ENCODE measurements at regions not wholly inside any gene's neighbourhood (a gene's known extent, or its start where the extent isn't known, plus 50 kb on each side); places are given as distances from the start of the nearest gene placed in this dataset.

DNA sequence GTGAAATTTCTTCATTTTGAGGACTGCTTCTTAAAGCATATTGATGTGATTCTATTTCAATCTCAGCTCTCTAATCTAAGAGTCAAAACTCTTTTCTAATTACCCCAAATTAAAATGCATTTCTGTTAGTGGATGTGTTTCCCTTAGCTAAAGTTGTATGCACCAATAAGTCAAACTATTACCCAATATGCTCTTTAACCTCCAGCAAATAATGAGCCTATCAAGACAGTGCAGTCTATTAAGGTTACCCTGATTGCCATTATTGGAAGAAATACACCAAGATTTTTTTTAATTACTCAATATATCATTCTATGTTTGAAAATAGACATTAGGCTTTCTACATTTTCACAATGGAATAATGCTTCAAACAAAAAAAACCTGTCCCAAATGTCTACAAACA, 310.0 kb downstream of the BTG1 start:
- H3K27ac Mint-ChIP-seq = no peak overlapping the region
- no peaks in the 10 kb centered on the region for H3K27me3 Mint-ChIP-seq
- H3K36me3 Mint-ChIP-seq (ENCODE audit: low read depth) = no peaks in the 10 kb centered on the region
- ATAC-seq (no peak), DNase-seq (no peak)
- H3K4me1 Mint-ChIP-seq = peaks cover 6% of the 10 kb centered on the region
- peaks cover 6% of the 10 kb centered on the region for H3K9me3 Mint-ChIP-seq
- no peak overlapping the region for H3K4me3 Mint-ChIP-seq

DNA sequence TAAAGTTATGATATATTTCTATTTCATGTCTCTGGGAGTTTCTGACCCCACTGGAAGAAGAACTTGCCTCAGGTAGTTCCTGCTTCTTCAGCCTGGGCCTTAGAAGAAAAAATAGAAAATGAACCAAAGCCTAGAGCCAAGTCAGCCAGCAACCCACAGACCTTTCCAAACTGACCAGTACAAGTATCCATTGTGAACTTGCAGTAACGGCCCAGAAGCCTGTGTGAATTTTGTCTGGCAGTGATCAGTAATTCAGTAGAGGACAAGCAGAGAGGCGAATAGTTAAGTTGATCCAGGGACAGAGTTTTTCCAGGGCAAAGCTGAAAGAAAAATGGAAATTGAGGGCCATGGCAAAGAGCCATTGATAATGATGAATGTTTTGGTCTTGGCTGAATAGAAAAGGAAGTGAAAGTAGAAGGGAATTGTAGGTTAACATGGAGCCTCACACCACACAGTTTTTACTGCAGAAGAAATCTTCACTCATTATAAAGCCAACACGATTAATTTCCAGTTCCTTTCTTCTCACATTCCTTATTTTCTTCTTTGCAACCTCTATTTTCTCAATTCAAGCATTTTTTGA, 311.8 kb downstream of the BTG1 start:
- ATAC-seq = no peak
- H3K27ac Mint-ChIP-seq = no peak overlapping the region

DNA sequence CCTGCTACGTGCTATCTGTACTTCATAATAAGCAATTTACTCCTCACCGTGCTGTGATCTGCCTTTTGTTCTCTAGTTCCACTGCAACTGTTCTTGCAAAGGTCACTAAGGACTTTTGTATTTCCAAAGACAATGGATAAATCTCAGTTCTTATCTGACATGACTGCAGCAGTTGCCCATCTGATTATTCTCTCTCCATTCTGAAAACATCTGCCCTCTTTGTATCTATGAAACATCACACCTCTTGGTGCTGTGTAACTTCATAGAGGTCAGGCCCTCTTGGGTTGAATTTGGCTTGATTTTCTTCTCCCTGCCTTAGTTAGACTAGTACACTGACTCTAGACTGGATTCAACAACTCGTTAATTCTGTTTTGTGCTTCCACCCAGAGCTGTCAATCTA, 319.6 kb downstream of the BTG1 start:
- no peaks in the 10 kb centered on the region for H3K9me3 Mint-ChIP-seq
- H3K27ac Mint-ChIP-seq = no peak overlapping the region
- no peaks in the 10 kb centered on the region for H3K27me3 Mint-ChIP-seq
- H3K4me1 Mint-ChIP-seq = no peaks in the 10 kb centered on the region
- DNase-seq (no peak), ATAC-seq (no peak)
- H3K36me3 Mint-ChIP-seq (ENCODE audit: low read depth) = no peaks in the 10 kb centered on the region
- H3K4me3 Mint-ChIP-seq = no peak overlapping the region

More for the DNA sequence above, 311.8 kb downstream of the BTG1 start:
- no peaks in the 10 kb centered on the region for H3K27me3 Mint-ChIP-seq
- DNase-seq = no peak
- peaks cover 6% of the 10 kb centered on the region for H3K9me3 Mint-ChIP-seq
- no peaks in the 10 kb centered on the region for H3K36me3 Mint-ChIP-seq (ENCODE audit: low read depth)
- H3K4me1 Mint-ChIP-seq = peaks cover 6% of the 10 kb centered on the region
- no peak overlapping the region for H3K4me3 Mint-ChIP-seq

DNA sequence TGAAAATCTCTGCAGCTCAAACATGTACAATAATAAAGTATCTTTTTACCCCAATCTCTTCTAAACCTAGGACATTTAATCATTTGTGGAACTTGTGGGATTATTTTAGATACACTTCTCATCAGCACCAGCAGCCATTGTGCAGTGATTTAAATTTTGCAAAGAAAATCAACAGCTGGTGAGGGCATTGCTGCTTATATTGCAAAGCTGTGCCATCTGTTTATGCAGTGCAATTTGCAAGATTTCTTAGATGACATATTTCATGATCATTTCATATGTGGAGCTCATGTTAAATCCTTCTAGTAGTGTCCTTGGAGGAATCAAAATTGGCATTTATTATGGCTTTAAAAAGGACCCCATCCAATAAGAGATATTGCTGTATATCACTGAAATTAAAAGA, 320.7 kb downstream of the BTG1 start:
- H3K4me1 Mint-ChIP-seq = no peaks in the 10 kb centered on the region
- H3K27ac Mint-ChIP-seq = no peak overlapping the region
- H3K9me3 Mint-ChIP-seq = peaks cover 5% of the 10 kb centered on the region
- H3K36me3 Mint-ChIP-seq (ENCODE audit: low read depth) = peaks cover 3% of the 10 kb centered on the region
- no peak for ATAC-seq
- no peak overlapping the region for H3K4me3 Mint-ChIP-seq
- DNase-seq = no peak
- H3K27me3 Mint-ChIP-seq = no peaks in the 10 kb centered on the region

DNA sequence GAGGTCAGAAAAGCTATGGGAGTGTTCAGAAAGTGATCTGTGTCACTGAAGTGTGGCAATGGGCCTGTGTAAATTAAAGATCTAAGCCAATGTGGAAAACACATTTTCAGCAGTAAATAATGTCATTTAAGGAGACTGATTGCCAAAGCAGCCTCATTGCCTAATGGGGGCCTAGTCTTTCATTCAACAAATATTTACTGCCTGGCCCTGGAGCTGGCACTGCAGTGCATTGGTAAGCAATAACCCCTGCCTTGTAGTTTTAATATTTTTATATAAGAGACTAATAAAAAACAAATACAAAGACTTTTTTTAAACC, 326.6 kb downstream of the BTG1 start:
- Mint-ChIP-seq H3K4me1 (no peaks in the 10 kb centered on the region), H3K27ac (no peak overlapping the region), H3K27me3 (no peaks in the 10 kb centered on the region), H3K36me3 (ENCODE audit: low read depth) (peaks cover 3% of the 10 kb centered on the region), H3K4me3 (no peak overlapping the region), H3K9me3 (peaks cover 5% of the 10 kb centered on the region)
- no peak for ATAC-seq
- no peak for DNase-seq

DNA sequence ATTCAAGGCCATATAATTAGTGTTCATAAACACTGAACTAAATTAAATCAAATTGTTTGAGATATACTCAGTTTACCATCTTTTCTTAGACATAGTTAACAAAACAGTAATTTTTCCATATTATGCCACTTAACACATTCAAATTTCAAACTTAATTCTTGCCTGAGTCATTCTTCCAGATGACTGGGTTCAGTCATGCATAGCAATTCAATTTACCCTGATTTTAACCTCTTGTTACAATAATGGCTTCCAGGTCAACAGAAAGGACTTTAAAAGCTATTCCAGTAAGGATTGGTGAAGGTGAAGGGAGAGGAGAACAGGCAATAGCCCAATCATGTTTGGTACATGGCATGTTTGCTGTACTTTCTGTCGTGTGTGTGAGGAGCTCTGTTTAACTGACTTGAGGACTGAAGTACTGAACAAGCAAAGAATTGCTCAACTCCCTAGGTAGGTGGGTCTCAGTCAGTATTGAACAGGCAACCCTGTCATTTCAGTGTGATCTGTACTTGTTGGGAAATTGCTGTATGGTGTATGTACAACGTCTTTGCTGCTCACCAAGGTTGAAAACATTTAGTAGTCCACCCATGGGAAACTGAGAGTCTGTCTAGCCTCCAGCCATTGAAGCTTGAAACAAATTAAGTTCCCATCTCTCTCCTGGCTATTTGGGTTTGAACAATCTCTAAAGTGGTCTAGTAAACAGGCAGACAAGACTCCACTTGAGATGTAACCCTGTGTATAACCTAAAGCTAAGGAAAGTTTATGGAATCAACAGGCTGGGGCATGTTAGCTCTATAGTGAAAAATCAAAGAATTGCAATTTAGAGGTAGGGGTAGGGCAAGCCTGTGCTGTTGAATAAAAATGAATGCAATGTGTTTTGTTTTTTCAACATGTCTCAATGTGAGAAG, 327.2 kb downstream of the BTG1 start:
- peaks cover 3% of the 10 kb centered on the region for H3K4me1 Mint-ChIP-seq
- DNase-seq = no peak
- H3K9me3 Mint-ChIP-seq = peaks cover 5% of the 10 kb centered on the region
- H3K4me3 Mint-ChIP-seq = no peak overlapping the region
- H3K27ac Mint-ChIP-seq = no peak overlapping the region
- H3K27me3 Mint-ChIP-seq = no peaks in the 10 kb centered on the region
- peaks cover 3% of the 10 kb centered on the region for H3K36me3 Mint-ChIP-seq (ENCODE audit: low read depth)
- ATAC-seq = no peak

DNA sequence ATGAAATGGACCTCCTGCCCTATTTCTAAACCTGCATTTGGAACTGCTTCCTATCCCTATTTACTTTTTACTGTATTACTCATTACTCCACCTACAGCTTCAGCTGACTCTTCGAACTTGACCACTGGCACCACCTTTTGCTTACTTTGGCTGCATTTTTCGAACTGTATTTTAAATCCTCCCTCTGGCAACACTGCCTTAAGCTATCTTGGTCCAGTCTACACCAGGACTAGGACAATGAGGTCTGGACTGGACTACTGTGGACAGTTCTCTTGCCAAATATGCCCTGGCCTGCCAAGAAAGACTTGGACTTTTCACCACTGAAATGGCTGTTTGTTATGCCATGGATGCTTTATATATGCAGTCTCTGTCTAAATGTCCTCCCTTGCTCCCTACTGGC, 328.1 kb downstream of the BTG1 start:
- no peak overlapping the region for H3K27ac Mint-ChIP-seq
- H3K9me3 Mint-ChIP-seq = peaks cover 5% of the 10 kb centered on the region
- ATAC-seq (no peak), DNase-seq (no peak)
- H3K4me1 Mint-ChIP-seq = peaks cover 8% of the 10 kb centered on the region
- H3K4me3 Mint-ChIP-seq = no peak overlapping the region
- no peaks in the 10 kb centered on the region for H3K27me3 Mint-ChIP-seq
- H3K36me3 Mint-ChIP-seq (ENCODE audit: low read depth) = peaks cover 3% of the 10 kb centered on the region

DNA sequence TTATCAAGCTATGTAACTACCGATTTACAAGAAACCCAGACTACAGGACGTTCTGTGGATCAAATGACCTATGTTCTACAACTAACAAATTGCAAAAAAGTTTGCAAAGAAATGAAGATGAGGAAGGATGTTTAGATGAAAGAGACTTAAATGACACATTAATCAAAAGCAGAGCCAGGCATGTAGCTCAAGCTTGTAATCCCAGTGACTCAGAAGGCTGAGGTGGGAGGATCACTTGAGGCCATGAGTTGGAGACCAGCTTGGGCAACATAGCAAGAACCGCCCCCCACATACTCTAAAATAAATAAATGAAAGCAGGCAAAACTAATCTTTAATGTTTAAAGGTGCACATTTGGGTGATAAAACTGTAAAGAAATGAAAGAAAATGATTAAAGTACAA, 331.9 kb downstream of the BTG1 start:
- Mint-ChIP-seq H3K4me3 (no peak overlapping the region), H3K9me3 (peaks cover 5% of the 10 kb centered on the region), H3K27ac (no peak overlapping the region), H3K27me3 (no peaks in the 10 kb centered on the region), H3K36me3 (ENCODE audit: low read depth) (no peaks in the 10 kb centered on the region), H3K4me1 (peaks cover 15% of the 10 kb centered on the region)
- DNase-seq (no peak), ATAC-seq (no peak)

DNA sequence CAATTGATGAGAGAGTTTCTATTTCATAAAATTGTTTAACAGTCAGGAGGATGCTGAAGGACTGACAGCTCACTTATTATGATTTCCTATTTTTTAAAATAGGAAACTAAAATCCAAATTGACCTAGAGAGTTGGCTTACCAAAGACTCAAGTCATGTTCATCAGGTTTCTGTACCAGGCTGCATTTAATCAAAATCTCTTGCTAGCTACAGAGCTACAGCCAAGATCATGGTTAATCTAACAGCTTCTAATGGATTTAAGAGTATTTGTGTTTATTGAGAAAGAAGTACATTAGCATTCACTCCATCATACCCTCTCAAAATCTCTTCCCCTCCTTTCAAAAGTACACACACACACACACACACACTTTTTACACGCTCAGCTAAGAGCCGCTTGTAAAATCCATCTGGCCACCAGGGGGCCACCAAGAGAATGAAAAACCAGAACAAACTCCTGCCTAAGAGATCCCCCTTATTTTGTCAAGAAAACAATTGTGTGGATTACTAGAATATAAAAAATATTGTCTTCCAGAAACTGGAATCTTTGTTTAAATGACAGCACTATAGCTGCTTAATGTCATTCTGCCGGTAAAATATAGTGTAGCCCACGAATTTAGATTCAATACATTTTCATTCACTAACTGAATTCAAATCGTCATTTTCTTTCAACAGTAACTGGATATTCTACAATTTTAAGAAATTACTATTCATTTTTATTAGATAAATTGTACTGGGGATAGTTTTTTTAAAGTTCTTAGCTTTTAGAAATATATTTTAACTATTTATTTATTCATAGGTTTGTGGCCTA, 334.0 kb downstream of the BTG1 start:
- H3K27ac Mint-ChIP-seq = no peak overlapping the region
- no peak overlapping the region for H3K4me3 Mint-ChIP-seq
- peaks cover 18% of the 10 kb centered on the region for H3K9me3 Mint-ChIP-seq
- H3K36me3 Mint-ChIP-seq (ENCODE audit: low read depth) = peaks cover 6% of the 10 kb centered on the region
- H3K4me1 Mint-ChIP-seq = peaks cover 15% of the 10 kb centered on the region
- peak; percentile 54 for ATAC-seq
- no peaks in the 10 kb centered on the region for H3K27me3 Mint-ChIP-seq
- peak; percentile 82 for DNase-seq

DNA sequence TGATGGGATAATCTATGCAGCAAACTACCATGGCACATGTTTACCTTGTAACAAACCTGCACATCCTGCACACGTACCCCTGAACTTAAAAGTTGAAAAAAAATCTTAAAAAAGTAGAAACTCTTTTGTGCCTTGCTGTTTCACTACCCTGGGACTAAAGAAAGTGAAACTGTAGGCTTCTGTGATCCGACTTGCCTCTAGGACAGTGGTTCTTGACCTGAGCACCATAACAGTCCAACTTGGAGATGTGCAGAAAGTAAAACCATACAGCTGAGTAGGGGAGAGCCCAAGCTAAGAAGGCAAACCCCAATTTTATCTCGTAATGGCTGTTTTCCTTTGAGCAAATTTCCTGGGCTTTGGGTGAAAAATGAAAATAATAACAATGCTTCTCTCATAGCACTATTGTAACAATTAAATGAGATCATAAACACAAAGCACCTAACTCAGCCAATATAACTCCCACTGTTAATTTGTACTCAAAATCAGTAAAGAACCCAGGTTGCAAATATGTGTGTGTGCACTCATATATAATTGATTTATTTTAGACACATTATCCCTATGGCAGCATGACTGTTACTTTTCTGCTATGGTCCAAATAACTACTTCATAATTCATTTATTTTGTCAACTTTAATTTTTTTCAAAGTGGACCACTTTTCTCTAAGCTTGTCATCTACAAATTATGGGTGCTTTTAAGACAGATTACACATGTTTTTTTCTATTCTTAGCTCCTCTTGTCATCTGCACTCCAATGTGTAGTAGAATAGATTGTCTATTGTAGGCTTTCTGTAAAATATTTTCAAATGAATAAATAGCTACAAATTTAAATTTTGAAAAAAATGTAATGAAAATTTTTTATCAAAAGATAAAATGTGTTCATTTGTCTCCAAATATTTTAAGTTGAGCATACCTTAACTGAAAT, 334.9 kb downstream of the BTG1 start:
- ATAC-seq = no peak
- Mint-ChIP-seq H3K4me3 (no peak overlapping the region), H3K27me3 (no peaks in the 10 kb centered on the region), H3K9me3 (peaks cover 27% of the 10 kb centered on the region), H3K36me3 (ENCODE audit: low read depth) (peaks cover 6% of the 10 kb centered on the region), H3K4me1 (peaks cover 15% of the 10 kb centered on the region), H3K27ac (no peak overlapping the region)
- DNase-seq = no peak

DNA sequence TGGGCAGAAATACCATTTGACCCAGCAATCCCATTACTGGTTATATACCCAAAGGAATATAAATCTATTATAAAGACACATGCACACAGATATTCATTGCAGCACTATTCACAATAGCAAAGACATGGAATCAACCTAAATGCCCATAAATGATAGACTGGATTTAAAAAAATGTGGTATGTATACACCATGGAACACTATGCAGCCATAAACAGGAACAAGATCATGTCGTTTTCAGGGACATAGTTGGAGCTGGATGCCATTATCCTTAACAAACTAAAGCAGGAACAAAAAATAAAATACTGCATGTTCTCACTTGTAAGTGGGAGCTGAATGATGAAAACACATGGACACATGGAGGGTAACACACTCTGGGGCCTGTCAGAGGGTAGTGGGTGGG, 335.6 kb downstream of the BTG1 start:
- DNase-seq = no peak
- Mint-ChIP-seq H3K27me3 (no peaks in the 10 kb centered on the region), H3K9me3 (peaks cover 32% of the 10 kb centered on the region), H3K27ac (no peak overlapping the region), H3K4me3 (no peak overlapping the region), H3K36me3 (ENCODE audit: low read depth) (peaks cover 11% of the 10 kb centered on the region), H3K4me1 (peaks cover 15% of the 10 kb centered on the region)
- no peak for ATAC-seq

DNA sequence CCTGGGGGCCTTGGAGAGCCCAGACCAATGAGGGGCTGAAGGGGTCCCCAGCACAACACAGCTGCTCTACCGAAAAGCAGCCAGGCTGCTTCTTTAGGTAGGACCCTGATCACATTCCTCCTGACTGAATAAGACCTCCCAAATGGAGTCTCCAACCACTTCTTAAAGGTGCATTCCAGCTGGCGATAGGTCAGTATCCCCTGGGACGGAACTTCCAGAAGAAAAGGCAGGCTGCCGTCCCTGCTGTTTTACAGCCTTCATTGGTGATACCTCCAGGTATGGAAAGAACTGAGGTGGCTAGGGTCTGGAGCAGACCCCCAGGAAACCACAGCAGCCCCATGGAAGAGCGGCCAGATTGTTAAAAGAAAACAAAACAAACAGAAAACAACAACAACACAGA, 340.6 kb downstream of the BTG1 start:
- Mint-ChIP-seq H3K27me3 (no peaks in the 10 kb centered on the region), H3K4me3 (no peak overlapping the region), H3K36me3 (ENCODE audit: low read depth) (peaks cover 11% of the 10 kb centered on the region), H3K9me3 (peaks cover 40% of the 10 kb centered on the region), H3K4me1 (peaks cover 3% of the 10 kb centered on the region), H3K27ac (no peak overlapping the region)
- ATAC-seq (no peak), DNase-seq (no peak)

DNA sequence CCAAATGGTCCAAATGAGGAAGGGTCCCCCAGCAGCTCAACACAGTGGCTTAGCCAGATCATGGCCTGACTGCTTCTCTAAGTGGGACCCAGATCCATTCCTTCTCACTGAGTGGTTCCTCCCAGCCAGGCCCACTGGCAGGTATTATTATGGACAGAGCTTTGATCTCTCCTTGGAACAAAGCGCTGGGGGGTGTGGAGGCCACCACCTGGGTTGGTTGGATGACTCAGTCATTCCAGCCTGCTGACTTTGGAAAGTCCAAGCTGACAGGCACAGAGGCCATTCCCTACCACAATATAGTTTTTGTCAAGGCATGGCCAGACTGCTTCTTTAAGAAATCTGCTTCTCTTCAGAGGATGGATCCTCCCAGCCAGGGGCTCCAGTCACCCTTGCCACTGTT, 341.1 kb downstream of the BTG1 start:
- no peak for ATAC-seq
- H3K27me3 Mint-ChIP-seq = no peaks in the 10 kb centered on the region
- no peak overlapping the region for H3K4me3 Mint-ChIP-seq
- no peak overlapping the region for H3K27ac Mint-ChIP-seq
- H3K9me3 Mint-ChIP-seq = peaks cover 37% of the 10 kb centered on the region
- DNase-seq = no peak
- H3K4me1 Mint-ChIP-seq = peaks cover 3% of the 10 kb centered on the region
- H3K36me3 Mint-ChIP-seq (ENCODE audit: low read depth) = peaks cover 11% of the 10 kb centered on the region

DNA sequence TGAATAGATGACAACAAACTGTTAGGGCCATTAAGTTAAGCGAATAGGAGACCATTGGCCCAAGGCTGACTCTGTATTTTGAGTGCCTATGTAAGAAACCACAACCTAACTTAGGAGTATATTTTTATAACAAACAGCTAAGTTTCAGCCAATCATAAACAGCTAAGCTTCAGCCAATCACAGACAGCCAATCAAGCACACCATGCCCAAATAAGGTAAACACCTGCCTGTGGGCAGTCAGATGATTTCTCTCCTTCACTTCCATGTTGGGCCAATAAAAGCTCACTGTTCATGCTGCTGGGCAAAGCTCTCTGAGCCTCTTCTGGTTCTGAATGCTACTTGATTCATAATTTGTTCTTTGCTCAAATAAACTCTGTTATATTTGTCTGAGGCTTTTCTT, 344.6 kb downstream of the BTG1 start:
- no peak for ATAC-seq
- Mint-ChIP-seq H3K9me3 (peaks cover 16% of the 10 kb centered on the region), H3K4me3 (no peak overlapping the region)

More for the DNA sequence above, 344.6 kb downstream of the BTG1 start:
- Mint-ChIP-seq H3K36me3 (ENCODE audit: low read depth) (peaks cover 5% of the 10 kb centered on the region), H3K4me1 (peaks cover 3% of the 10 kb centered on the region), H3K27ac (no peak overlapping the region), H3K27me3 (no peaks in the 10 kb centered on the region)
- DNase-seq = no peak
